ENCODE measurements at regions not wholly inside any gene's neighbourhood (a gene's known extent, or its start where the extent isn't known, plus 50 kb on each side); places are given as distances from the start of the nearest gene placed in this dataset.

- no peak for TF ChIP-seq POLR2AphosphoS5 (IDR thresholded peaks at IDR 0.05; ENCODE audit: insufficient read depth, low read depth, low read length)
- no peak for TF ChIP-seq FOS (IDR thresholded peaks at IDR 0.05; ENCODE audit: borderline replicate concordance, insufficient read depth, low read length)
- TF ChIP-seq POLR2A (IDR thresholded peaks at IDR 0.05; ENCODE audit: low read depth, low read length): no peak
- no peak for TF ChIP-seq JUN (IDR thresholded peaks at IDR 0.05; ENCODE audit: borderline replicate concordance, insufficient read depth, insufficient read length, low read depth)
- TF ChIP-seq, protein P1, sequence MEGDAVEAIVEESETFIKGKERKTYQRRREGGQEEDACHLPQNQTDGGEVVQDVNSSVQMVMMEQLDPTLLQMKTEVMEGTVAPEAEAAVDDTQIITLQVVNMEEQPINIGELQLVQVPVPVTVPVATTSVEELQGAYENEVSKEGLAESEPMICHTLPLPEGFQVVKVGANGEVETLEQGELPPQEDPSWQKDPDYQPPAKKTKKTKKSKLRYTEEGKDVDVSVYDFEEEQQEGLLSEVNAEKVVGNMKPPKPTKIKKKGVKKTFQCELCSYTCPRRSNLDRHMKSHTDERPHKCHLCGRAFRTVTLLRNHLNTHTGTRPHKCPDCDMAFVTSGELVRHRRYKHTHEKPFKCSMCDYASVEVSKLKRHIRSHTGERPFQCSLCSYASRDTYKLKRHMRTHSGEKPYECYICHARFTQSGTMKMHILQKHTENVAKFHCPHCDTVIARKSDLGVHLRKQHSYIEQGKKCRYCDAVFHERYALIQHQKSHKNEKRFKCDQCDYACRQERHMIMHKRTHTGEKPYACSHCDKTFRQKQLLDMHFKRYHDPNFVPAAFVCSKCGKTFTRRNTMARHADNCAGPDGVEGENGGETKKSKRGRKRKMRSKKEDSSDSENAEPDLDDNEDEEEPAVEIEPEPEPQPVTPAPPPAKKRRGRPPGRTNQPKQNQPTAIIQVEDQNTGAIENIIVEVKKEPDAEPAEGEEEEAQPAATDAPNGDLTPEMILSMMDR (IDR thresholded peaks at IDR 0.05; ENCODE audit: extremely low read depth in 1 of 2, insufficient read depth in 1 of 2, low read depth in 1 of 2, low read length in 2 of 2): no peak
These were observed 160.3 kb upstream of the TMEM45B start for GRCh38 chr11:129655247-129655832.

All from endothelial cell of umbilical vein (primary cell).